ENCODE measurements at regions not wholly inside any gene's neighbourhood (a gene's known extent, or its start where the extent isn't known, plus 50 kb on each side); places are given as distances from the start of the nearest gene placed in this dataset.
A peak's percentile ranks its signal among the peaks of the same experiment; 100 is the strongest.
"Not testable (repeated sequence)": the region's sequence is repeated elsewhere in the genome, so short reads cannot be mapped to it uniquely, and the experiment has no call there.

- no peak for DNase-seq
These were observed 235.7 kb downstream of the RPIA start for GRCh38 chr2:88927128-88927527.

- no peak for DNase-seq
These were observed 239.2 kb downstream of the RPIA start for GRCh38 chr2:88930659-88931058.

GRCh38 chr2:88932686-88933085, 241.2 kb downstream of the RPIA start:
- no peak for DNase-seq

GRCh38 chr2:88933091-88933490, 241.6 kb downstream of the RPIA start:
- DNase-seq, result no peak

GRCh38 chr2:88933980-88934379, 242.5 kb downstream of the RPIA start:
- DNase-seq, result no peak

- peak; percentile 9 for DNase-seq
These were observed 249.7 kb downstream of the RPIA start for GRCh38 chr2:88941178-88941577.

GRCh38 chr2:88942798-88943197, 251.3 kb downstream of the RPIA start:
- DNase-seq, result no peak

GRCh38 chr2:88949336-88949735, 257.9 kb downstream of the RPIA start:
- DNase-seq, result no peak

- peak; percentile 1 for DNase-seq
These were observed 258.5 kb downstream of the RPIA start for GRCh38 chr2:88950010-88950409.

GRCh38 chr2:88955607-88956006, 264.1 kb downstream of the RPIA start:
- DNase-seq, result no peak

GRCh38 chr2:88959480-88960204, 268.2 kb downstream of the RPIA start:
- DNase-seq, result no peak

GRCh38 chr2:88961323-88961722, 269.9 kb downstream of the RPIA start:
- not testable (repeated sequence) for DNase-seq

GRCh38 chr2:88967844-88968243, 276.4 kb downstream of the RPIA start:
- DNase-seq, result no peak

GRCh38 chr2:88978011-88978410, 286.5 kb downstream of the RPIA start:
- not testable (repeated sequence) for DNase-seq

- DNase-seq, result not testable (repeated sequence)
These were observed 287.0 kb downstream of the RPIA start for GRCh38 chr2:88978446-88978845.

- not testable (repeated sequence) for DNase-seq
These were observed 292.6 kb downstream of the RPIA start for GRCh38 chr2:88984079-88984478.

- DNase-seq, result not testable (repeated sequence)
These were observed 295.4 kb downstream of the RPIA start for GRCh38 chr2:88986721-88987330.

- DNase-seq, result not testable (repeated sequence)
These were observed 297.1 kb downstream of the RPIA start for GRCh38 chr2:88988617-88989016.

- DNase-seq, result not testable (repeated sequence)
These were observed 301.3 kb downstream of the RPIA start for GRCh38 chr2:88992819-88993218.

- not testable (repeated sequence) for DNase-seq
These were observed 303.4 kb downstream of the RPIA start for GRCh38 chr2:88994856-88995255.

- not testable (repeated sequence) for DNase-seq
These were observed 305.1 kb downstream of the RPIA start for GRCh38 chr2:88996588-88996987.

GRCh38 chr2:88999365-88999764, 307.9 kb downstream of the RPIA start:
- no peak for DNase-seq

- DNase-seq, result no peak
These were observed 308.8 kb downstream of the RPIA start for GRCh38 chr2:89000235-89000634.

GRCh38 chr2:89004238-89004637, 312.8 kb downstream of the RPIA start:
- DNase-seq, result not testable (repeated sequence)

GRCh38 chr2:89020566-89020965, 329.1 kb downstream of the RPIA start:
- DNase-seq, result not testable (repeated sequence)

Measured in EL (cell line).